ENCODE measurements at regions not wholly inside any gene's neighbourhood (a gene's known extent, or its start where the extent isn't known, plus 50 kb on each side); places are given as distances from the start of the nearest gene placed in this dataset.

DNA sequence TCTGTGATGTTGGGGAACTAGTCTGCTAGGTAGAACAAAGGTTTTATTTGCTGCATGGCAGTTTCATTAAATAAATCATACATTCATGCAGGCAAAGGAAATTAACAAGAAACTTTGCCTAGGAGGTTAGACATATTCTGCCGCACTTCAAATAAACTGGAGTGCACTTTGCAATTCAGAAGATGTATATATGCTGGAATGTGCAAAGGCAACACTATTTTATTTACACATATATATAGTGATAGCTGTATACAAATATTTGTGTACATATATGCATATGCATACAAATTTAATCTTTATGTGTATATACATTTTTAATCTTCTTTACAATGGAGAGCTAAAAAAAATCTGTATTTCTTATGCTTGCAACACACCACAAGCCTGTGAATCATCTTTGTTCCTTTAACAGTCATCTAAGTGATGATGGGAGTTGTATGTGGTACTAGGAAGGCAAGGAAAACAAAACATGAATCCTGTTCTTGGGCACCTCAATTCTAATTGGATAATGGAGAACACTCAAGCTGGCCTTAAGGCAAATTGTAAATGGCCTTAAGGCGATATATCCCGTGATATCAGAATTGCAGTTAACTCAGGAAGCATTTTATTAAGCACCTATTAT lies 605.8 kb upstream of the CAMK1G start:
- H3K4me1 Mint-ChIP-seq: no peaks in the 10 kb centered on the region
- H3K27ac Mint-ChIP-seq: no peak overlapping the region

DNA sequence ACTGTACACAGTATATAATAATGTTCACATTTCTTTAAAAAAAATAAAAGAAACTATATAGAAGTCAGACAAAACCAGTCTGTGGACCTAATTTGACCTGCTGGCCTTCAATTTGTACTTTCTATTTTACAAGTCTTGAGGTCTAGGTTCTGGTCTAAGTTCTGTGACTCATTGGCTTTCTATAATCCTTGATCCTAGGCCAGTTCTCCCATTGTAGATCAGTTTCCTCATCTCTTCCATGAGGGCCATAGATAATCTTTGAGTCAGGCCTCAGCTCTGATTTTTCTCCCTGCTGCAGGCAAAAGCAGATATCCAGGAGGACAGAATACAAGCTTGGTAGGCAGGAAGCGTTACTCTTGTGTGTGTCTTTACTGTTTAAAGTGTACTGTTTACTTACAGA lies 603.7 kb upstream of the CAMK1G start:
- Histone ChIP-seq H3K27ac (ENCODE audit: low read depth in 1 of 2, low read length in 2 of 2) (no peak overlapping the region), H4K20me1 (ENCODE audit: insufficient read depth, low read length) (no peaks in the 10 kb centered on the region), H3K27me3 (ENCODE audit: control insufficient read depth in 2 of 2, insufficient read depth in 2 of 2, low read length in 2 of 2) (no peaks in the 10 kb centered on the region), H2AFZ (ENCODE audit: insufficient read depth, low read depth, low read length, poor library complexity, severe bottlenecking) (no peak overlapping the region), H3K79me2 (ENCODE audit: insufficient read depth, low read length) (no peaks in the 10 kb centered on the region), H3K36me3 (replicated peaks in 1 of 2; ENCODE audit: control insufficient read depth in 1 of 2, insufficient read depth in 2 of 2, low read length in 2 of 2) (no peaks in the 10 kb centered on the region), H3K4me1 (ENCODE audit: control insufficient read depth in 1 of 2, insufficient read depth in 2 of 2, low read length in 2 of 2) (no peaks in the 10 kb centered on the region), H3K9ac (ENCODE audit: insufficient read depth, low read length, poor library complexity, severe bottlenecking) (no peak overlapping the region), H3K4me3 (replicated peaks in 1 of 3; ENCODE audit: low read depth in 2 of 3, low read length in 3 of 3) (no peak overlapping the region), H3K4me2 (replicated peaks; ENCODE audit: extremely low read depth, low read length, poor library complexity, severe bottlenecking) (no peak overlapping the region), H3K9me3 (replicated peaks in 1 of 2; ENCODE audit: control insufficient read depth in 1 of 2, insufficient read depth in 1 of 2, low read length in 2 of 2) (no peaks in the 10 kb centered on the region)
- TF ChIP-seq, protein P1, sequence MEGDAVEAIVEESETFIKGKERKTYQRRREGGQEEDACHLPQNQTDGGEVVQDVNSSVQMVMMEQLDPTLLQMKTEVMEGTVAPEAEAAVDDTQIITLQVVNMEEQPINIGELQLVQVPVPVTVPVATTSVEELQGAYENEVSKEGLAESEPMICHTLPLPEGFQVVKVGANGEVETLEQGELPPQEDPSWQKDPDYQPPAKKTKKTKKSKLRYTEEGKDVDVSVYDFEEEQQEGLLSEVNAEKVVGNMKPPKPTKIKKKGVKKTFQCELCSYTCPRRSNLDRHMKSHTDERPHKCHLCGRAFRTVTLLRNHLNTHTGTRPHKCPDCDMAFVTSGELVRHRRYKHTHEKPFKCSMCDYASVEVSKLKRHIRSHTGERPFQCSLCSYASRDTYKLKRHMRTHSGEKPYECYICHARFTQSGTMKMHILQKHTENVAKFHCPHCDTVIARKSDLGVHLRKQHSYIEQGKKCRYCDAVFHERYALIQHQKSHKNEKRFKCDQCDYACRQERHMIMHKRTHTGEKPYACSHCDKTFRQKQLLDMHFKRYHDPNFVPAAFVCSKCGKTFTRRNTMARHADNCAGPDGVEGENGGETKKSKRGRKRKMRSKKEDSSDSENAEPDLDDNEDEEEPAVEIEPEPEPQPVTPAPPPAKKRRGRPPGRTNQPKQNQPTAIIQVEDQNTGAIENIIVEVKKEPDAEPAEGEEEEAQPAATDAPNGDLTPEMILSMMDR (IDR thresholded peaks at IDR 0.05): no peak
- Mint-ChIP-seq H3K36me3 (no peaks in the 10 kb centered on the region), H3K4me3 (no peak overlapping the region), H3K27me3 (ENCODE audit: low read depth in 3 of 3) (peaks cover 0 to 3% (median 0%) of the 10 kb centered on the region in 3 donors), H3K4me1 (no peaks in the 10 kb centered on the region), H3K9me3 (no peaks in the 10 kb centered on the region), H3K27ac (no peak overlapping the region)
- intact Hi-C loops (cut with micrococcal nuclease): no loop called here
- no CpG with 5 or more reads among the region's 1 CpG for WGBS (ENCODE audit: insufficient coverage)
- no peak for DNase-seq

More for the DNA sequence above, 605.8 kb upstream of the CAMK1G start:
- Histone ChIP-seq H3K4me2 (replicated peaks; ENCODE audit: extremely low read depth, low read length, poor library complexity, severe bottlenecking) (no peak overlapping the region), H3K9ac (ENCODE audit: insufficient read depth, low read length, poor library complexity, severe bottlenecking) (no peak overlapping the region), H2AFZ (ENCODE audit: insufficient read depth, low read depth, low read length, poor library complexity, severe bottlenecking) (no peak overlapping the region), H3K9me3 (replicated peaks in 1 of 2; ENCODE audit: control insufficient read depth in 1 of 2, insufficient read depth in 1 of 2, low read length in 2 of 2) (no peaks in the 10 kb centered on the region), H3K36me3 (replicated peaks in 1 of 2; ENCODE audit: control insufficient read depth in 1 of 2, insufficient read depth in 2 of 2, low read length in 2 of 2) (no peaks in the 10 kb centered on the region), H3K27ac (ENCODE audit: low read depth in 1 of 2, low read length in 2 of 2) (no peak overlapping the region), H3K4me1 (ENCODE audit: control insufficient read depth in 1 of 2, insufficient read depth in 2 of 2, low read length in 2 of 2) (no peaks in the 10 kb centered on the region), H3K4me3 (replicated peaks in 1 of 3; ENCODE audit: low read depth in 2 of 3, low read length in 3 of 3) (no peak overlapping the region), H4K20me1 (ENCODE audit: insufficient read depth, low read length) (no peaks in the 10 kb centered on the region), H3K79me2 (ENCODE audit: insufficient read depth, low read length) (no peaks in the 10 kb centered on the region), H3K27me3 (ENCODE audit: control insufficient read depth in 2 of 2, insufficient read depth in 2 of 2, low read length in 2 of 2) (no peaks in the 10 kb centered on the region)
- peaks cover 0 to 7% (median 0%) of the 10 kb centered on the region in 7 donors for H3K9me3 Mint-ChIP-seq
- H3K36me3 Mint-ChIP-seq: no peaks in the 10 kb centered on the region
- no peak for DNase-seq
- no peak overlapping the region for H3K4me3 Mint-ChIP-seq
- no CpG with 5 or more reads among the region's 3 CpGs for WGBS (ENCODE audit: insufficient coverage)
- peaks cover 0 to 3% (median 0%) of the 10 kb centered on the region in 3 donors for H3K27me3 Mint-ChIP-seq (ENCODE audit: low read depth in 3 of 3)
- intact Hi-C loops (cut with micrococcal nuclease): no loop called here
- TF ChIP-seq, protein P1 (IDR thresholded peaks at IDR 0.05): no peak
